Fibroblast of skin of right biceps (primary cell): ENCODE measurements at regions not wholly inside any gene's neighbourhood (a gene's known extent, or its start where the extent isn't known, plus 50 kb on each side); places are given as distances from the start of the nearest gene placed in this dataset.
A peak's percentile ranks its signal among the peaks of the same experiment; 100 is the strongest.
"Not testable (repeated sequence)": the region's sequence is repeated elsewhere in the genome, so short reads cannot be mapped to it uniquely, and the experiment has no call there.

Experiments used
- DNase-seq: peaks from one replicate; pipeline ENCODE4 v3.0.0-alpha.2; 2013

- DNase-seq: peak; percentile 17
These were observed 51.1 kb downstream of the NBPF8 start for GRCh38 chr1:120465900-120466299.

GRCh38 chr1:120477663-120478062, 62.8 kb downstream of the NBPF8 start:
- DNase-seq: not testable (repeated sequence)

- DNase-seq: not testable (repeated sequence)
These were observed 63.6 kb downstream of the NBPF8 start for GRCh38 chr1:120478400-120478799.

GRCh38 chr1:120487542-120487941, 72.7 kb downstream of the NBPF8 start:
- DNase-seq: not testable (repeated sequence)

- not testable (repeated sequence) for DNase-seq
These were observed 74.4 kb downstream of the NBPF8 start for GRCh38 chr1:120489217-120489616.

- DNase-seq: not testable (repeated sequence)
These were observed 82.3 kb downstream of the NBPF8 start for GRCh38 chr1:120497145-120497544.

- not testable (repeated sequence) for DNase-seq
These were observed 88.4 kb downstream of the NBPF8 start for GRCh38 chr1:120503284-120503683.

GRCh38 chr1:120506352-120506751, 91.5 kb downstream of the NBPF8 start:
- not testable (repeated sequence) for DNase-seq

GRCh38 chr1:120508351-120508750, 93.5 kb downstream of the NBPF8 start:
- DNase-seq: not testable (repeated sequence)

- not testable (repeated sequence) for DNase-seq
These were observed 94.4 kb downstream of the NBPF8 start for GRCh38 chr1:120509258-120509657.

GRCh38 chr1:120513099-120513498, 98.3 kb downstream of the NBPF8 start:
- DNase-seq: not testable (repeated sequence)

GRCh38 chr1:120513531-120513930, 98.7 kb downstream of the NBPF8 start:
- not testable (repeated sequence) for DNase-seq

- DNase-seq: not testable (repeated sequence)
These were observed 104.4 kb downstream of the NBPF8 start for GRCh38 chr1:120519196-120519595.

GRCh38 chr1:120524416-120524815, 109.6 kb downstream of the NBPF8 start:
- not testable (repeated sequence) for DNase-seq

GRCh38 chr1:120525386-120525785, 110.6 kb downstream of the NBPF8 start:
- not testable (repeated sequence) for DNase-seq

- not testable (repeated sequence) for DNase-seq
These were observed 114.7 kb downstream of the NBPF8 start for GRCh38 chr1:120529475-120530089.

- DNase-seq: not testable (repeated sequence)
These were observed 116.6 kb downstream of the NBPF8 start for GRCh38 chr1:120531455-120531854.

- peak; percentile 29 for DNase-seq
These were observed 119.7 kb downstream of the NBPF8 start for GRCh38 chr1:120534361-120535047.

- peak; percentile 80 for DNase-seq
These were observed 120.2 kb downstream of the NBPF8 start for GRCh38 chr1:120535052-120535451.

GRCh38 chr1:120541394-120541793, 126.6 kb downstream of the NBPF8 start:
- not testable (repeated sequence) for DNase-seq

GRCh38 chr1:120542365-120542764, 127.5 kb downstream of the NBPF8 start:
- not testable (repeated sequence) for DNase-seq

- not testable (repeated sequence) for DNase-seq
These were observed 128.1 kb downstream of the NBPF8 start for GRCh38 chr1:120542940-120543339.

- DNase-seq: not testable (repeated sequence)
These were observed 129.6 kb downstream of the NBPF8 start for GRCh38 chr1:120544434-120544833.

- DNase-seq: not testable (repeated sequence)
These were observed 135.5 kb downstream of the NBPF8 start for GRCh38 chr1:120550335-120550734.
